Breast epithelium (tissue), 3 donors: ENCODE measurements at regions not wholly inside any gene's neighbourhood (a gene's known extent, or its start where the extent isn't known, plus 50 kb on each side); places are given as distances from the start of the nearest gene placed in this dataset.

Experiments
- CTCF ChIP-seq, 3 donors: fragments of 450-650 bp; IDR thresholded peaks; one replicate each; pipeline ENCODE4 v1.5.1; 2016 to 2017; ENCODE audit warnings: antibody characterized with exemption in 3 of 3, mild to moderate bottlenecking in 3 of 3, moderate library complexity in 3 of 3
- POLR2AphosphoS5 ChIP-seq, 3 donors: sonication (generic); formaldehyde crosslinking; IDR thresholded peaks; one replicate each; pipeline ENCODE4 v1.6.1; 2017; ENCODE audit warnings: antibody characterized with exemption in 3 of 3

GRCh38 chr9:22650946-22651345 lies 204.3 kb downstream of the DMRTA1 start:
- TF ChIP-seq CTCF (IDR thresholded peaks at IDR 0.05) (no peak), POLR2AphosphoS5 (IDR thresholded peaks at IDR 0.05) (no peak)
